ENCODE measurements at regions not wholly inside any gene's neighbourhood (a gene's known extent, or its start where the extent isn't known, plus 50 kb on each side); places are given as distances from the start of the nearest gene placed in this dataset.

DNA sequence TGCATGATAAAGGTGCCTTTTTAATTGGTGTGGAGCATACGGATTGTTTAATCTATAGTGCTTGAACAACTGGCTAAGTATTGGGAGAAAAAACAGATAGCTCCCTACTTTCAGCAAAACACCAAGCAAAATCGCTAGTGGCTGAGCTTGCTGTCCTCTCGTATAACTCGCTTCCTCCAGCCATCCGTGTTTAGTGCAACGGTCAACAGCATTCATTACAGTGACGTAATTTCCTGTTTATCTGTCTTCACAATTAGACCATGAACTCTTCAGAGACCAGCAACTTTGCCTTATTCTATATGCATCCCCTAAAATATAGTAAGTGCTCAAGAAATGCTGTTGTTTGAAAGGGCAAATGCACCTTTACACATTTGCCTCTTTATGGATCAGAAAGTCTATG, 511.9 kb downstream of the HAPSTR1 start:
- TF ChIP-seq, protein P1, sequence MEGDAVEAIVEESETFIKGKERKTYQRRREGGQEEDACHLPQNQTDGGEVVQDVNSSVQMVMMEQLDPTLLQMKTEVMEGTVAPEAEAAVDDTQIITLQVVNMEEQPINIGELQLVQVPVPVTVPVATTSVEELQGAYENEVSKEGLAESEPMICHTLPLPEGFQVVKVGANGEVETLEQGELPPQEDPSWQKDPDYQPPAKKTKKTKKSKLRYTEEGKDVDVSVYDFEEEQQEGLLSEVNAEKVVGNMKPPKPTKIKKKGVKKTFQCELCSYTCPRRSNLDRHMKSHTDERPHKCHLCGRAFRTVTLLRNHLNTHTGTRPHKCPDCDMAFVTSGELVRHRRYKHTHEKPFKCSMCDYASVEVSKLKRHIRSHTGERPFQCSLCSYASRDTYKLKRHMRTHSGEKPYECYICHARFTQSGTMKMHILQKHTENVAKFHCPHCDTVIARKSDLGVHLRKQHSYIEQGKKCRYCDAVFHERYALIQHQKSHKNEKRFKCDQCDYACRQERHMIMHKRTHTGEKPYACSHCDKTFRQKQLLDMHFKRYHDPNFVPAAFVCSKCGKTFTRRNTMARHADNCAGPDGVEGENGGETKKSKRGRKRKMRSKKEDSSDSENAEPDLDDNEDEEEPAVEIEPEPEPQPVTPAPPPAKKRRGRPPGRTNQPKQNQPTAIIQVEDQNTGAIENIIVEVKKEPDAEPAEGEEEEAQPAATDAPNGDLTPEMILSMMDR (IDR thresholded peaks at IDR 0.05; ENCODE audit: insufficient read depth, low read length): no peak
- TF ChIP-seq POLR2AphosphoS5 (IDR thresholded peaks at IDR 0.05; ENCODE audit: low read depth): no peak
- TF ChIP-seq, protein P2, sequence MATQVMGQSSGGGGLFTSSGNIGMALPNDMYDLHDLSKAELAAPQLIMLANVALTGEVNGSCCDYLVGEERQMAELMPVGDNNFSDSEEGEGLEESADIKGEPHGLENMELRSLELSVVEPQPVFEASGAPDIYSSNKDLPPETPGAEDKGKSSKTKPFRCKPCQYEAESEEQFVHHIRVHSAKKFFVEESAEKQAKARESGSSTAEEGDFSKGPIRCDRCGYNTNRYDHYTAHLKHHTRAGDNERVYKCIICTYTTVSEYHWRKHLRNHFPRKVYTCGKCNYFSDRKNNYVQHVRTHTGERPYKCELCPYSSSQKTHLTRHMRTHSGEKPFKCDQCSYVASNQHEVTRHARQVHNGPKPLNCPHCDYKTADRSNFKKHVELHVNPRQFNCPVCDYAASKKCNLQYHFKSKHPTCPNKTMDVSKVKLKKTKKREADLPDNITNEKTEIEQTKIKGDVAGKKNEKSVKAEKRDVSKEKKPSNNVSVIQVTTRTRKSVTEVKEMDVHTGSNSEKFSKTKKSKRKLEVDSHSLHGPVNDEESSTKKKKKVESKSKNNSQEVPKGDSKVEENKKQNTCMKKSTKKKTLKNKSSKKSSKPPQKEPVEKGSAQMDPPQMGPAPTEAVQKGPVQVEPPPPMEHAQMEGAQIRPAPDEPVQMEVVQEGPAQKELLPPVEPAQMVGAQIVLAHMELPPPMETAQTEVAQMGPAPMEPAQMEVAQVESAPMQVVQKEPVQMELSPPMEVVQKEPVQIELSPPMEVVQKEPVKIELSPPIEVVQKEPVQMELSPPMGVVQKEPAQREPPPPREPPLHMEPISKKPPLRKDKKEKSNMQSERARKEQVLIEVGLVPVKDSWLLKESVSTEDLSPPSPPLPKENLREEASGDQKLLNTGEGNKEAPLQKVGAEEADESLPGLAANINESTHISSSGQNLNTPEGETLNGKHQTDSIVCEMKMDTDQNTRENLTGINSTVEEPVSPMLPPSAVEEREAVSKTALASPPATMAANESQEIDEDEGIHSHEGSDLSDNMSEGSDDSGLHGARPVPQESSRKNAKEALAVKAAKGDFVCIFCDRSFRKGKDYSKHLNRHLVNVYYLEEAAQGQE (IDR thresholded peaks at IDR 0.05; ENCODE audit: insufficient replicate concordance, low read depth): no peak
